Skeletal muscle cell (primary cell): ENCODE measurements at regions not wholly inside any gene's neighbourhood (a gene's known extent, or its start where the extent isn't known, plus 50 kb on each side); places are given as distances from the start of the nearest gene placed in this dataset.
"Not testable (repeated sequence)": the region's sequence is repeated elsewhere in the genome, so short reads cannot be mapped to it uniquely, and the experiment has no call there.

Experiments used
- DNase-seq: peaks from one replicate; pipeline ENCODE4 v3.0.0-alpha.2; 2010; ENCODE audit warnings: low read depth
- H3K4me3 ChIP-seq: 2 replicates; pipeline ENCODE4 v1.5.1; 2011; ENCODE audit warnings: low read depth, mild to moderate bottlenecking, control low read depth, low read length, moderate library complexity

GRCh38 chr9:129547869-129548570 lies 72.9 kb downstream of the C9orf50 start:
- no peak for DNase-seq
- no peak overlapping the region for H3K4me3 ChIP-seq

GRCh38 chr9:129547063-129547462 lies 73.8 kb downstream of the C9orf50 start:
- DNase-seq = no peak

GRCh38 chr9:129545876-129546275 lies 75.0 kb downstream of the C9orf50 start:
- not testable (repeated sequence) for H3K4me3 ChIP-seq, DNase-seq

More at GRCh38 chr9:129547063-129547462, 73.8 kb downstream of the C9orf50 start:
- H3K4me3 ChIP-seq = no peak overlapping the region

- DNase-seq = no peak
- H3K4me3 ChIP-seq = no peak overlapping the region
Measured at GRCh38 chr9:129544761-129545160, 76.1 kb downstream of the C9orf50 start.

GRCh38 chr9:129542741-129543140 lies 78.2 kb downstream of the C9orf50 start:
- DNase-seq = no peak

GRCh38 chr9:129541270-129541669 lies 79.6 kb downstream of the C9orf50 start:
- DNase-seq = no peak
- no peak overlapping the region for H3K4me3 ChIP-seq

More at GRCh38 chr9:129542741-129543140, 78.2 kb downstream of the C9orf50 start:
- H3K4me3 ChIP-seq = no peak overlapping the region

GRCh38 chr9:129539446-129539845 lies 81.5 kb downstream of the C9orf50 start:
- DNase-seq = no peak
- H3K4me3 ChIP-seq = no peak overlapping the region

- DNase-seq, H3K4me3 ChIP-seq: not testable (repeated sequence)
Measured at GRCh38 chr9:129531860-129532402, 89.0 kb downstream of the C9orf50 start.

- not testable (repeated sequence) for H3K4me3 ChIP-seq, DNase-seq
Measured at GRCh38 chr9:129527955-129528354, 92.9 kb downstream of the C9orf50 start.

GRCh38 chr9:129525656-129526196 lies 95.2 kb downstream of the C9orf50 start:
- no peak for DNase-seq

GRCh38 chr9:129524582-129525270 lies 96.2 kb downstream of the C9orf50 start:
- no peak overlapping the region for H3K4me3 ChIP-seq
- no peak for DNase-seq

More at GRCh38 chr9:129525656-129526196, 95.2 kb downstream of the C9orf50 start:
- no peak overlapping the region for H3K4me3 ChIP-seq

GRCh38 chr9:129523943-129524581 lies 96.8 kb downstream of the C9orf50 start:
- DNase-seq = no peak
- no peak overlapping the region for H3K4me3 ChIP-seq

GRCh38 chr9:129522351-129522750 lies 98.5 kb downstream of the C9orf50 start:
- no peak for DNase-seq
- no peak overlapping the region for H3K4me3 ChIP-seq

GRCh38 chr9:129520082-129520481 lies 100.8 kb downstream of the C9orf50 start:
- DNase-seq = no peak
- no peak overlapping the region for H3K4me3 ChIP-seq

GRCh38 chr9:129518074-129518473 lies 102.8 kb downstream of the C9orf50 start:
- DNase-seq = no peak
- H3K4me3 ChIP-seq = no peak overlapping the region

- H3K4me3 ChIP-seq = no peak overlapping the region
- DNase-seq = no peak
Measured at GRCh38 chr9:129517006-129517405, 103.9 kb downstream of the C9orf50 start.

GRCh38 chr9:129514891-129515290 lies 106.0 kb downstream of the C9orf50 start:
- DNase-seq = no peak

GRCh38 chr9:129514497-129514867 lies 106.4 kb downstream of the C9orf50 start:
- DNase-seq = no peak

More at GRCh38 chr9:129514891-129515290, 106.0 kb downstream of the C9orf50 start:
- H3K4me3 ChIP-seq = no peak overlapping the region

GRCh38 chr9:129513856-129514496 lies 106.9 kb downstream of the C9orf50 start:
- no peak overlapping the region for H3K4me3 ChIP-seq
- DNase-seq = no peak

More at GRCh38 chr9:129514497-129514867, 106.4 kb downstream of the C9orf50 start:
- no peak overlapping the region for H3K4me3 ChIP-seq
